C4-2B (cell line): ENCODE measurements at regions not wholly inside any gene's neighbourhood (a gene's known extent, or its start where the extent isn't known, plus 50 kb on each side); places are given as distances from the start of the nearest gene placed in this dataset.

Experiments used
- H3K27ac ChIP-seq: fragments of 450-650 bp; 2 replicates; pipeline ENCODE4 v1.5.1; 2017
- CTCF ChIP-seq: fragments of 450-650 bp; conservative IDR thresholded peaks from 2 replicates; pipeline ENCODE4 v1.5.1; 2017; ENCODE audit warnings: mild to moderate bottlenecking
- ZFX ChIP-seq: fragments of 450-650 bp; IDR thresholded peaks from 2 replicates; pipeline ENCODE4 v1.6.1; 2017

- TF ChIP-seq CTCF (no peak), ZFX (no peak)
- H3K27ac ChIP-seq = no peak overlapping the region
Measured at GRCh38 chr10:88200312-88201032, 337.0 kb downstream of the PTEN start.

GRCh38 chr10:88205842-88206446 is 342.5 kb downstream of the PTEN start:
- H3K27ac ChIP-seq = no peak overlapping the region
- TF ChIP-seq ZFX (no peak), CTCF (no peak)

- TF ChIP-seq ZFX (no peak), CTCF (no peak)
- no peak overlapping the region for H3K27ac ChIP-seq
Measured at GRCh38 chr10:88207121-88207546, 343.7 kb downstream of the PTEN start.

- no peak for TF ChIP-seq ZFX
- no peak for TF ChIP-seq CTCF
- H3K27ac ChIP-seq = no peak overlapping the region
Measured at GRCh38 chr10:88209231-88209630, 345.8 kb downstream of the PTEN start.

GRCh38 chr10:88209837-88210561 is 346.6 kb downstream of the PTEN start:
- no peak overlapping the region for H3K27ac ChIP-seq
- TF ChIP-seq CTCF (no peak), ZFX (no peak)

GRCh38 chr10:88211230-88211629 is 347.8 kb downstream of the PTEN start:
- no peak for TF ChIP-seq ZFX
- TF ChIP-seq CTCF = no peak

GRCh38 chr10:88212069-88212468 is 348.6 kb downstream of the PTEN start:
- TF ChIP-seq ZFX (no peak), CTCF (no peak)
- H3K27ac ChIP-seq = no peak overlapping the region

More at GRCh38 chr10:88211230-88211629, 347.8 kb downstream of the PTEN start:
- H3K27ac ChIP-seq = no peak overlapping the region
